Aorta (tissue), 5 donors: ENCODE measurements at regions not wholly inside any gene's neighbourhood (a gene's known extent, or its start where the extent isn't known, plus 50 kb on each side); places are given as distances from the start of the nearest gene placed in this dataset.

Source experiments
- ATAC-seq: fragments of 200-7000 bp; cut with Tn5 transposase; one replicate; pipeline ENCODE4 v1.9.1; 2022; ENCODE audit warnings: moderate library complexity; ENCODE audit not compliant: low FRiP score
- DNase-seq, 2 donors: peaks; one replicate each; pipeline ENCODE4 v3.0.0-alpha.2; 2020
- H3K27ac ChIP-seq, 2 donors: one replicate each; pipeline ENCODE4 v1.5.1; 2013; ENCODE audit warnings: low read length in 2 of 2, mild to moderate bottlenecking in 2 of 2, moderate library complexity in 2 of 2, control low read depth in 1 of 2, inconsistent platforms in 1 of 2, low read depth in 1 of 2
- H3K27me3 ChIP-seq, 2 donors: one replicate each; pipeline ENCODE4 v1.6.1; 2013; ENCODE audit warnings: control low read depth in 1 of 2, low read length in 1 of 2, mild to moderate bottlenecking in 1 of 2, moderate library complexity in 1 of 2; ENCODE audit not compliant: insufficient read depth in 2 of 2, control insufficient read depth in 1 of 2
- H3K36me3 ChIP-seq, 2 donors: one replicate each; pipeline ENCODE4 v1.6.1; 2013; ENCODE audit warnings: control low read depth in 1 of 2, low read length in 1 of 2, mild to moderate bottlenecking in 1 of 2; ENCODE audit not compliant: insufficient read depth in 2 of 2, control insufficient read depth in 1 of 2
- H3K4me1 ChIP-seq, 2 donors: one replicate each; pipeline ENCODE4 v1.6.1; 2013; ENCODE audit warnings: low read length in 2 of 2, control low read depth in 1 of 2, mild to moderate bottlenecking in 1 of 2, moderate library complexity in 1 of 2; ENCODE audit not compliant: insufficient read depth in 2 of 2, control insufficient read depth in 1 of 2
- H3K4me3 ChIP-seq, 2 donors: one replicate each; pipeline ENCODE4 v1.5.1; 2013; ENCODE audit warnings: low read length in 2 of 2, control low read depth in 1 of 2, mild to moderate bottlenecking in 1 of 2
- H3K9me3 ChIP-seq: one replicate; pipeline ENCODE4 v1.6.1; 2013; ENCODE audit warnings: mild to moderate bottlenecking, low read length; ENCODE audit not compliant: control insufficient read depth
- WGBS, 2 donors: extraction: QIAGEN DNeasy Blood & Tissue Kit; methylation state at CpG; one replicate each; pipeline ENCODE4 v1.1.7; 2013; 5-methylcytosine and 5-hydroxymethylcytosine counted together
- intact Hi-C, 2 donors: fragments of 100-400 bp; cut with DNase I; formaldehyde crosslinking; loops; one replicate each; pipeline versions ENCODE4 v1.14.2 to v1.15.0; 2022
- donor health status: healthy with polysubstance abuse.
- donor health status: Bipolar disorder and iron deficiency.
- donor health status: DM: no; HTN: no; CAD: no.
- donor health status: DM: no; HTN: no; CAD: no.
- donor health status: DM: yes; HTN: yes; CAD: no.

DNA sequence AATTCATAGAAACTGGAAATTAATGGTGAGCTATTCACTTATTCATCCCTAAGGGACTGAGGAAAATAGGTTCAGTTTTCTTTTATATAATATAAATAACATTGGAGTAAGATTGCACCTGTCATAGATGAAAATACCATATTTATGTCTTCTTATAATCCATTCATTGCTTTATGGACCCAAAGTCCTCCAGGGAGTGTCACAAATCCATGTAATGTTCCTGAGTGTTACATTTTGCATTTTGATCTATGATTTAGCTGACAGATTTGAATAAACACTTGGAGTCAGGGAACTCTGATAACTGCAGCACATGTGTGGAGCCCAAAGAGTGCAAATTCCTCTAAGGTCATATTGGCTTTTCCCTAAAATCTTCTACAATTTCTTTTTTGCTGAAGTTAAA lies 484.3 kb downstream of the MDFIC start:
- intact Hi-C loops, result no loop called here
- Histone ChIP-seq H3K27ac (no peak overlapping the region), H3K4me1 (no peaks in the 10 kb centered on the region), H3K9me3 (no peaks in the 10 kb centered on the region), H3K27me3 (no peaks in the 10 kb centered on the region), H3K36me3 (no peaks in the 10 kb centered on the region), H3K4me3 (no peak overlapping the region)
- DNase-seq (no peak), ATAC-seq (no peak)

DNA sequence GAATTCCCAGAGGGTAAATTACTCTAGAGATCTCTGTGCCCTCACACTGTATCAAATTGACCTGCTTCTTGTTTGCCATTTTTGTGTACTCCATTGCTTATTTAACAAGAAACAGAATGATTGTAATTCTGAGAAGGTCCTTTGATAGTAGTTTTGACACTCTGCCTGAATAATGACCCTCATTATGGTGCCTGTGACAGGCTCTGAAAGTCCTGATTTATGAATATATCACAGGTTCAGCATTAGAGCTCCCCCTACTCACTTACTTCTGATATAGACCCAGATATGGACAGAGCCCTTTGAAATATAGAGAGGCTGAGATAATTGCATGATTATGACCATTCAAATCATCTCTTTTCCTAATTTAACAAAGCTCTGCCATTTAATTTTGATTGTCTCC lies 465.2 kb downstream of the MDFIC start:
- Histone ChIP-seq H3K36me3 (no peaks in the 10 kb centered on the region), H3K4me3 (no peak overlapping the region), H3K27me3 (no peaks in the 10 kb centered on the region), H3K4me1 (no peaks in the 10 kb centered on the region), H3K9me3 (no peaks in the 10 kb centered on the region), H3K27ac (no peak overlapping the region)
- ATAC-seq, result no peak
- DNase-seq, result no peak
- intact Hi-C loops, result no loop called here

DNA sequence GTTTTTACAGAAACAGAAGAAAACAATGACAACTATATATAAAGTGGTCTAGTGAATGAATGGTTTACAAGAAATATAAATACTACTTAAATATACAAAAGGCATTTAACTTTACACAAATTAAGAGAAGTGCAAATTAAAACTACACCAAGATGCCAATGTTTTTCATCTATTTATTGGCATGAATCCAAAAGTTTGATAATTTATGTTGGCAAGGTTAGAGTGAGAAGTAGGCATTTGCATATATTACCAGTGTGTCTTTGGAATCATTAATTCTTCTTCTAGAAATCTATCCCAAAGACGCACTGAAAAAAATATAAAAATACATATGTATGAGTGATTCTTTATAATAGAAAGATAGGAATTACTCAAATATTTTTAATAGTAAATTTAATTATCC lies 457.4 kb downstream of the MDFIC start:
- intact Hi-C loops, result no loop called here

DNA sequence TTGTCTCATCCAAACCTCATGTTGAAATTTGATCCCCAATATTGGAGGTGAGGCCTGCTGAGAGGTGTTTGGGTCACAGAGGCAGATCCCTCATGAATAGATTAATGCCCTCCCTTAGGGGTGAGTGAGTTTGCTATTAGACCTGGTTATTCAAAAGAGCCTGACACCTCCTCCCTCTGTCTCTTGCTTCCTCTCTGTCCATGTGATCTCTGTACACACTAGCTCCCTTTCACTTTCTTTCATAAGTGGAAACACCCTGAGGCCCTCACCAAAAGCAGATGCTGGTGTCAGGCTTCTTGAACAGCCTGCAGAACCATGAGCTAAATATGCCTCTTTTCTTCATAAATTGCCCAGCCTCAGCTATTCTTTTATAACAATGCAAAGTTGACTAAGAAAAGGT lies 447.1 kb downstream of the MDFIC start:
- Histone ChIP-seq H3K9me3 (no peaks in the 10 kb centered on the region), H3K4me3 (no peak overlapping the region), H3K4me1 (no peaks in the 10 kb centered on the region), H3K27ac (no peak overlapping the region), H3K36me3 (no peaks in the 10 kb centered on the region), H3K27me3 (no peaks in the 10 kb centered on the region)
- intact Hi-C loops, result no loop called here
- ATAC-seq (no peak), DNase-seq (no peak)

More for the DNA sequence above, 457.4 kb downstream of the MDFIC start:
- Histone ChIP-seq H3K27ac (no peak overlapping the region), H3K9me3 (no peaks in the 10 kb centered on the region), H3K36me3 (no peaks in the 10 kb centered on the region), H3K27me3 (no peaks in the 10 kb centered on the region), H3K4me3 (no peak overlapping the region), H3K4me1 (no peaks in the 10 kb centered on the region)
- no peak for ATAC-seq
- no peak for DNase-seq
- 96% methylated on average over 1 of the region's 1 CpG for WGBS, 2 donors

DNA sequence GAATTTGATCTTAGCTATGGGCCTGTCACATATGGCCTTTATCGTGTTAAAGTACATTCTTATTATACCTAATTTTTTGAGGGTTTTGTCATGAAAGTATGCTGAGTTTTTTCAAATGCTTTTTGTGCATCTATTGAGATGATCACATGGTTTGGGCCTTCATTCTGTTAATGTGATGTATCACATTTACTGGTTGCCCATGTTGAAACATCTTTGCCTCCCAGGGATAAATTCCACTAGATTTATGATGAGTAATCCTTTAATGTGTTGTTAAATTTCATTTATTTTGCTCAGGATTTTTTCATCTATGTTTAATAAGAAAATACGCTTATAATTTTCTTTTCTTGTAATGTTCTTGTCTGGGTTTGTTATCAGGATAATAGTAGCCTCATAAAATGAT lies 442.0 kb downstream of the MDFIC start:
- Histone ChIP-seq H3K36me3 (no peaks in the 10 kb centered on the region), H3K4me3 (no peak overlapping the region), H3K4me1 (no peaks in the 10 kb centered on the region), H3K27me3 (no peaks in the 10 kb centered on the region), H3K9me3 (no peaks in the 10 kb centered on the region), H3K27ac (no peak overlapping the region)
- intact Hi-C loops, result no loop called here
- ATAC-seq, result no peak
- DNase-seq, result no peak
- WGBS, 2 donors, result 89 to 96% methylated on average over 2 of the region's 2 CpGs

DNA sequence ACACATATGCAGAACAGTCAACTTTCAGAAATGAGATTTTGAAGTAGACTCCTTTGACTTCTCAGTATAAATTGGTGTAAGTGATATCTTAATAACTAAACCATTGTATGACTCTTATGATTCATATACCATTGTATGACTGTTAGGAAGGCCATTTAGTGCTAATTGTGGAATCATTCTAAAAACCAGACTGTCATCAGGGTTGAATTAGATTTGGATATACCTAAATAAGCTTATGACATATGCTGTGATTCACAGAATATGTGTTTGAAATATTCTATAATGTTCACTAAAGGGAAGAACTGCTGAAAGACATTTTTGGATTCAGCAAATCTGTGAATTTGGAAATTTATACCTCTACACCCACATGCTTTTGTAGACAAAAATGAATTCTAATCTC lies 438.1 kb downstream of the MDFIC start:
- Histone ChIP-seq H3K4me1 (no peaks in the 10 kb centered on the region), H3K9me3 (no peaks in the 10 kb centered on the region), H3K27ac (no peak overlapping the region), H3K36me3 (no peaks in the 10 kb centered on the region), H3K4me3 (no peak overlapping the region), H3K27me3 (no peaks in the 10 kb centered on the region)
- intact Hi-C loops, result no loop called here
- no peak for ATAC-seq
- DNase-seq, result no peak

DNA sequence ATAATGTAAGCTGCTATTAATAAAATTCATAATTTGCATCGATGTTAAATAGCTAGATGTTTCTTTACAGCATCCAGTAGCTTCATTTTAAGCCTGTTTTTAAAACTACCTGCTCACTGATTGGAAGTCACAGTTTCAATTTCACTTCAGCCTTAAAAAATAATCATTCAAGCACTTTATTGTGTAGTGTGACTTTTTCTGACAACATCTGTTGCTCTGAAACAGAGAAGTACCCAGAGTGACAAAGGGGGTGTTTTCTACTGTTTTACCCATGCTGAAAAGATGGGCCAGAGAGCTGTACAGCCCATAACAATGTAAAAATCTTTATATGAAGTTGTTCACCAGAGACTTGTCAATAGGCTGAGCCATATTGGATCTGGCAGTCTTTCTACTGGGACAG lies 437.2 kb downstream of the MDFIC start:
- Histone ChIP-seq H3K36me3 (no peaks in the 10 kb centered on the region), H3K4me3 (no peak overlapping the region), H3K27ac (no peak overlapping the region), H3K4me1 (no peaks in the 10 kb centered on the region), H3K9me3 (no peaks in the 10 kb centered on the region), H3K27me3 (no peaks in the 10 kb centered on the region)
- no peak for ATAC-seq
- no peak for DNase-seq
- WGBS, 2 donors, result 90 to 93% methylated on average over 1 of the region's 1 CpG
- intact Hi-C loops, result no loop called here

DNA sequence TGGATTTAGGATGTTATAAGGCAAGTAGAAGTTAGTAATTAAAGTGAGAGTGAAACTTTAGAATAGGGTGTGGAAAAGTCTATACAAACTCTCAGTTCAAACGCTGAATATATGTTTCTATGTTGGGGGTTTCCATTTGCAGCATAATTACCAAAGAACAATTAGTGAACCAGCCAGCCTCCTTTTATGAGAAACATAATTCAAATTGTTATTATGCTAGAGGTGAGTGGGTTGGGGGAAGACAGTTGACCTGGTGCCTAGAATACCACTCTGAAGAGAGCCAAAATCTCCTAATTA lies 435.8 kb downstream of the MDFIC start:
- 77 to 80% methylated on average over 1 of the region's 1 CpG for WGBS, 2 donors
- ATAC-seq (no peak), DNase-seq (no peak)
- no peak overlapping the region for H3K4me3 ChIP-seq
- no peaks in the 10 kb centered on the region for H3K9me3 ChIP-seq
- H3K27ac ChIP-seq, result no peak overlapping the region
- H3K36me3 ChIP-seq, result no peaks in the 10 kb centered on the region
- intact Hi-C loops, result no loop called here
- H3K4me1 ChIP-seq, result no peaks in the 10 kb centered on the region
- no peaks in the 10 kb centered on the region for H3K27me3 ChIP-seq

DNA sequence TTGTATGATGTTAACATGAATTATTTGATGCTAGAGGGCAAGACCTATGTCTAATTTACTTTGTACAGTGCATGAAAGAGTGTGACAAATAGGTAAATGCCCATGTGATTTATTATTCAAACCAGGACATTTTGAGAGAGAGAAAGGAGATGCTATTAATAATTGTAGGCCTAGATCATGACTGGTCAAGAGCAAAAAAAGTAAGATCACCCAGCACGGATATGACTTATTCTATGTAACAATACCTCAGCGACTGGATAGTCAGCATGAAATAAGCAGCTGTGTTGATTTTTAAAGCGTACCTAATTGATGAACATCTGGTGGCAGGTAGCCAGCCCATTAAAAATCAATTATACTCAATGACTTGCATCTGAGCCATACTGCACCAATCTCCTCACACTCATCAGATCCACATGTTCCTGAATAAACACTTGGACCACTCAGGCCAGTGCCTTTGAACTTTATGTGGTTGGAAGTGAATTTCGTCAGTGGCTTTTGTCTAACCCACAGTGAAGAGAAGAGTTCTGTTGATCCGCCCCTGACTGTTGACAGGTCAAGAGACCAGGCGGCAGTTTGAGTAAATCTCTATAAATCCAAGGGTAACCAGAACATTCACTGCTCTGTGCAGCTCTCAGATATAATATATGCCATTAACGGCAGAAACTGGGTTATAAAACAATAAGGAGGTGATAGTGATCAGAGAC lies 435.3 kb downstream of the MDFIC start:
- Histone ChIP-seq H3K27ac (no peak overlapping the region), H3K27me3 (no peaks in the 10 kb centered on the region), H3K9me3 (no peaks in the 10 kb centered on the region), H3K36me3 (no peaks in the 10 kb centered on the region), H3K4me3 (no peak overlapping the region), H3K4me1 (no peaks in the 10 kb centered on the region)
- no peak for ATAC-seq
- 86 to 90% methylated on average over 7 of the region's 7 CpGs for WGBS, 2 donors
- intact Hi-C loops, result no loop called here
- no peak for DNase-seq
